OCI-LY1 (cell line): ENCODE measurements at regions not wholly inside any gene's neighbourhood (a gene's known extent, or its start where the extent isn't known, plus 50 kb on each side); places are given as distances from the start of the nearest gene placed in this dataset.

Experiments used
- H2AFZ ChIP-seq: fragments of 200-600 bp; sonication (generic), shearing (Covaris generic); 2 replicates; pipeline ENCODE4 v1.6.0; 2014; ENCODE audit warnings: antibody characterized with exemption, mild to moderate bottlenecking, low read length
- H3F3A ChIP-seq: fragments of 200-600 bp; sonication (generic), shearing (Covaris generic); 2 replicates; pipeline ENCODE4 v1.6.0; 2014; ENCODE audit warnings: mild to moderate bottlenecking, antibody characterized with exemption, low read length, moderate library complexity; ENCODE audit not compliant: insufficient read depth
- H3K27ac ChIP-seq: fragments of 200-600 bp; sonication (generic); 2 replicates; pipeline ENCODE4 v1.5.1; 2014; ENCODE audit warnings: low read length, mixed run types, mild to moderate bottlenecking, low read depth; ENCODE audit not compliant: poor library complexity, severe bottlenecking
- H3K27me3 ChIP-seq: fragments of 200-600 bp; sonication (generic); 2 replicates; pipeline ENCODE4 v1.6.0; 2014; ENCODE audit warnings: antibody characterized with exemption, mild to moderate bottlenecking, low read length, moderate library complexity; ENCODE audit not compliant: insufficient read depth
- H3K36me3 ChIP-seq: fragments of 200-600 bp; sonication (generic); 2 replicates; pipeline ENCODE4 v1.6.1; 2014; ENCODE audit warnings: mild to moderate bottlenecking, antibody characterized with exemption, low read length, moderate library complexity, mixed read lengths; ENCODE audit not compliant: insufficient read depth
- H3K4me1 ChIP-seq: fragments of 200-600 bp; sonication (generic); 2 replicates; pipeline ENCODE4 v1.5.1; 2014; ENCODE audit warnings: mild to moderate bottlenecking, low read length, moderate library complexity; ENCODE audit not compliant: insufficient read depth, severe bottlenecking
- H3K4me2 ChIP-seq: fragments of 200-600 bp; sonication (generic), shearing (Covaris generic); 2 replicates; pipeline ENCODE4 v1.6.1; 2014; ENCODE audit warnings: low read length
- H3K4me3 ChIP-seq: fragments of 200-600 bp; sonication (generic); 2 replicates; pipeline ENCODE4 v1.5.1; 2014; ENCODE audit warnings: low read length, low read depth, mild to moderate bottlenecking, mixed read lengths; ENCODE audit not compliant: poor library complexity, severe bottlenecking
- H3K79me2 ChIP-seq: fragments of 200-600 bp; shearing (Covaris generic); 2 replicates; pipeline ENCODE4 v1.6.1; 2016; ENCODE audit warnings: mixed run types, low read length, mixed read lengths; ENCODE audit not compliant: insufficient read depth
- H3K9ac ChIP-seq: fragments of 200-600 bp; sonication (generic), shearing (Covaris generic); 2 replicates; pipeline ENCODE4 v1.6.1; 2014; ENCODE audit warnings: mild to moderate bottlenecking, low read length, mixed read lengths
- H3K9me2 ChIP-seq: fragments of 200-600 bp; sonication (generic), shearing (Covaris generic); 2 replicates; pipeline ENCODE4 v1.6.1; 2014; ENCODE audit warnings: low read depth, mild to moderate bottlenecking, low read length, mixed read lengths
- H3K9me3 ChIP-seq: fragments of 200-600 bp; shearing (Covaris generic); 2 replicates; pipeline ENCODE4 v1.6.1; 2014; ENCODE audit warnings: low read length, mixed read lengths
- H4K20me1 ChIP-seq: fragments of 200-600 bp; sonication (generic), shearing (Covaris generic); 2 replicates; pipeline ENCODE4 v1.6.0; 2016; ENCODE audit warnings: mild to moderate bottlenecking, low read length; ENCODE audit not compliant: insufficient read depth
- CTCF ChIP-seq: fragments of 200-600 bp; sonication (generic), shearing (Covaris generic); IDR thresholded peaks from 2 replicates; pipeline ENCODE4 v1.5.1; 2017; ENCODE audit warnings: mild to moderate bottlenecking, antibody characterized with exemption, low read length, moderate library complexity, mixed read lengths
- EZH2 ChIP-seq: fragments of 200-600 bp; sonication (generic), shearing (Covaris generic); IDR thresholded peaks from 2 replicates; pipeline ENCODE4 v1.8.0; 2017; ENCODE audit warnings: borderline replicate concordance, mixed run types, mild to moderate bottlenecking, antibody characterized with exemption, low read length, moderate library complexity, mixed read lengths

GRCh38 chr10:56505555-56505954 is 144.5 kb upstream of the ZWINT start:
- Histone ChIP-seq H3K36me3 (no peaks in the 10 kb centered on the region), H3K27ac (no peak overlapping the region), H3K9ac (no peak overlapping the region), H3K27me3 (no peaks in the 10 kb centered on the region), H3K4me2 (no peak overlapping the region), H3F3A (no peaks in the 10 kb centered on the region), H2AFZ (peak overlapping the region; percentile 58; the same call in 1 of the 2 replicates), H3K4me1 (peaks cover 21% of the 10 kb centered on the region), H3K79me2 (no peaks in the 10 kb centered on the region), H4K20me1 (no peaks in the 10 kb centered on the region), H3K9me2 (no peaks in the 10 kb centered on the region), H3K9me3 (peaks cover 8% of the 10 kb centered on the region; the same call in 1 of the 2 replicates), H3K4me3 (no peak overlapping the region)
- TF ChIP-seq CTCF (no peak), EZH2 (no peak)

DNA sequence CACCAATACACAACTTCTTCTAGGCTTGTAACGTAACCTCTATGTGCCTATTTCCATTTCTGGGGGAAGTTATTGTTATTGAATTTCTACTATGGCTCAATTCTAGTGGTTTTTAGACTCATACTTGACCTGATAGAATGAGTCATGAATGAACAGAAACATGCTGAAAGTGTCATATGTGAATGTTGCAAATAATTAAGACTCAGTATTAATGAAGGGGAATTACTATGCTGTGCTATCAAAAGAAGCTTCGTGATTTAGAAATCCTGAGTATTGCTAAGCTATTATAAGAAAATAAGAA is 135.1 kb upstream of the ZWINT start:
- Histone ChIP-seq H3K9me3 (no peaks in the 10 kb centered on the region), H3K4me2 (no peak overlapping the region), H2AFZ (no peak overlapping the region), H3K27ac (no peak overlapping the region), H3K4me1 (peaks cover 4% of the 10 kb centered on the region), H3F3A (no peaks in the 10 kb centered on the region), H4K20me1 (no peaks in the 10 kb centered on the region), H3K36me3 (no peaks in the 10 kb centered on the region), H3K9me2 (no peaks in the 10 kb centered on the region), H3K9ac (no peak overlapping the region), H3K27me3 (no peaks in the 10 kb centered on the region), H3K79me2 (no peaks in the 10 kb centered on the region), H3K4me3 (no peak overlapping the region)
- no peak for TF ChIP-seq CTCF

DNA sequence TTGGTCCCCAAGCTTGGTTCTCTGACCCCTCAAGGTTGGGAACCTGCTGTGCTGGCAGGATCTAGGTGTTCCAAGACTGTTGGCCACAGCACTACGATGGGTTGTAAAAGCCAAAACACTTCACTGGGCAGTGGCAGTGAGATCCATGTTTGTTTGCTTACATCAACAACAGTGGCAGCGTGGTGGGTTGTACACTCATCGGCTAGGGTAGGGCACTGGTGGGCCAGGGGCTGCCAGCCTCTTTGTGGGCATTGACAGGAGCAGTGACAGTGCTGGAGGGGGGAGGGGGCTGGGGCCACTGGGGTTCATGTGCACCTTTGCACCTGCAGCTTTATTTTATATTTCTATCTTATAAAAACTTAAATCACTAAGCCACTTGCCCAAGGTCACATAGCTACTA is 126.7 kb upstream of the ZWINT start:
- Histone ChIP-seq H2AFZ (no peak overlapping the region), H3K4me1 (no peaks in the 10 kb centered on the region), H3K9me2 (no peaks in the 10 kb centered on the region), H3K9me3 (no peaks in the 10 kb centered on the region), H3K79me2 (no peaks in the 10 kb centered on the region), H3K27me3 (no peaks in the 10 kb centered on the region), H3K27ac (no peak overlapping the region), H3K36me3 (no peaks in the 10 kb centered on the region), H3F3A (no peaks in the 10 kb centered on the region), H4K20me1 (no peaks in the 10 kb centered on the region), H3K4me2 (no peak overlapping the region), H3K4me3 (no peak overlapping the region), H3K9ac (no peak overlapping the region)
- no peak for TF ChIP-seq EZH2
- TF ChIP-seq CTCF, result no peak
